ENCODE measurements at regions not wholly inside any gene's neighbourhood (a gene's known extent, or its start where the extent isn't known, plus 50 kb on each side); places are given as distances from the start of the nearest gene placed in this dataset.

- TF ChIP-seq CTCF (IDR thresholded peaks at IDR 0.05) = no peak
- Histone ChIP-seq H3K4me3 (no peak overlapping the region), H3K4me1 (no peaks in the 10 kb centered on the region), H3K36me3 (no peaks in the 10 kb centered on the region), H3K27ac (no peak overlapping the region), H3K27me3 (no peaks in the 10 kb centered on the region), H3K9me3 (peaks cover 0 to 36% of the 10 kb centered on the region in 2 donors)
- DNase-seq (ENCODE audit: low spot score) = no peak
Measured at GRCh38 chr5:27473307-27474046, 435.1 kb upstream of the CDH9 start.

GRCh38 chr5:27472871-27473270, 434.5 kb upstream of the CDH9 start:
- Histone ChIP-seq H3K27ac (no peak overlapping the region), H3K4me1 (no peaks in the 10 kb centered on the region), H3K36me3 (no peaks in the 10 kb centered on the region), H3K4me3 (no peak overlapping the region), H3K27me3 (no peaks in the 10 kb centered on the region), H3K9me3 (peaks cover 0 to 34% of the 10 kb centered on the region in 2 donors)
- no peak for TF ChIP-seq CTCF (IDR thresholded peaks at IDR 0.05)
- DNase-seq (ENCODE audit: low spot score) = no peak

- Histone ChIP-seq H3K4me3 (no peak overlapping the region), H3K9me3 (peaks cover 0 to 27% of the 10 kb centered on the region in 2 donors), H3K27ac (no peak overlapping the region), H3K4me1 (no peaks in the 10 kb centered on the region), H3K27me3 (no peaks in the 10 kb centered on the region), H3K36me3 (no peaks in the 10 kb centered on the region)
- no peak for TF ChIP-seq CTCF (IDR thresholded peaks at IDR 0.05)
- no peak for DNase-seq (ENCODE audit: low spot score)
Measured at GRCh38 chr5:27472000-27472763, 433.8 kb upstream of the CDH9 start.

GRCh38 chr5:27466959-27467358, 428.6 kb upstream of the CDH9 start:
- no peak for TF ChIP-seq CTCF (IDR thresholded peaks at IDR 0.05)

GRCh38 chr5:27465140-27465539, 426.8 kb upstream of the CDH9 start:
- H3K27me3 ChIP-seq = no peaks in the 10 kb centered on the region
- no peaks in the 10 kb centered on the region for H3K36me3 ChIP-seq
- H3K27ac ChIP-seq = no peak overlapping the region
- no peak for TF ChIP-seq CTCF (IDR thresholded peaks at IDR 0.05)
- no peak for DNase-seq (ENCODE audit: low spot score)
- H3K4me3 ChIP-seq = no peak overlapping the region
- H3K4me1 ChIP-seq = no peaks in the 10 kb centered on the region
- H3K9me3 ChIP-seq = no peaks in the 10 kb centered on the region

More at GRCh38 chr5:27466959-27467358, 428.6 kb upstream of the CDH9 start:
- no peak for DNase-seq (ENCODE audit: low spot score)
- Histone ChIP-seq H3K27ac (no peak overlapping the region), H3K36me3 (no peaks in the 10 kb centered on the region), H3K9me3 (peaks cover 0 to 2% of the 10 kb centered on the region in 2 donors), H3K4me3 (no peak overlapping the region), H3K27me3 (no peaks in the 10 kb centered on the region), H3K4me1 (no peaks in the 10 kb centered on the region)
